ENCODE measurements at regions not wholly inside any gene's neighbourhood (a gene's known extent, or its start where the extent isn't known, plus 50 kb on each side); places are given as distances from the start of the nearest gene placed in this dataset.

DNA sequence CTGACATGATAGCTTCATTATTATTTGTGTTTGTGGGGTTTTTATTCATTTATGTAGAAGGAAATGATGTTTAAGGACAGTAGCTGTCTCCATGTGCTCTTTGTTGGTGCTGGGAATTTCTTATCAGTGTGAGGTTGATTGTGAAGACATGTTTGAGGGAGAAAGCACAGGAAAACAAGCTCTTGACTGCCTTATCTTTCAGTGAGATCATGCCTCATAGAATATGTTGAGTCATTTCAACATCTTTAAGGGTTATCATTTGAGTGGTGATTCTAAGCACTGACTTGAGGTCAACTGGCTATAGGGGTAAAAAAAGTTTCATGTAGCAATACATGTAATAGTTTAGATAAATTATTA is 405.1 kb upstream of the ADAMTS5 start:
- no peak for ATAC-seq
- H3K27ac ChIP-seq (ENCODE audit: low read depth): no peak overlapping the region

More for the DNA sequence above, 405.1 kb upstream of the ADAMTS5 start:
- Histone ChIP-seq H2AFZ (no peak overlapping the region), H3K79me2 (replicated peaks; ENCODE audit: insufficient read depth) (no peaks in the 10 kb centered on the region), H3K36me3 (ENCODE audit: insufficient read depth) (no peaks in the 10 kb centered on the region), H4K20me1 (replicated peaks; ENCODE audit: insufficient read depth) (no peaks in the 10 kb centered on the region), H3K27me3 (ENCODE audit: insufficient read depth) (no peaks in the 10 kb centered on the region), H3K4me1 (ENCODE audit: insufficient read depth) (peaks cover 37% of the 10 kb centered on the region), H3F3A (replicated peaks; ENCODE audit: low read depth) (no peaks in the 10 kb centered on the region), H3K9me2 (ENCODE audit: insufficient read depth) (peaks cover 21% of the 10 kb centered on the region), H3K4me2 (no peak overlapping the region), H3K4me3 (no peak overlapping the region)
- H3K27ac Mint-ChIP-seq: peak overlapping the region; percentile 30
- H3K36me3 Mint-ChIP-seq (ENCODE audit: low read depth): peaks cover 3% of the 10 kb centered on the region; the same call in 2 of the 3 replicates
- peaks cover 31% of the 10 kb centered on the region for H3K4me1 Mint-ChIP-seq
- no peak overlapping the region for H3K4me3 Mint-ChIP-seq
- TF ChIP-seq CREB1 (CRISPR knock-in tag; IDR thresholded peaks at IDR 0.05; ENCODE audit: low read depth): no peak
- TF ChIP-seq, protein P1, sequence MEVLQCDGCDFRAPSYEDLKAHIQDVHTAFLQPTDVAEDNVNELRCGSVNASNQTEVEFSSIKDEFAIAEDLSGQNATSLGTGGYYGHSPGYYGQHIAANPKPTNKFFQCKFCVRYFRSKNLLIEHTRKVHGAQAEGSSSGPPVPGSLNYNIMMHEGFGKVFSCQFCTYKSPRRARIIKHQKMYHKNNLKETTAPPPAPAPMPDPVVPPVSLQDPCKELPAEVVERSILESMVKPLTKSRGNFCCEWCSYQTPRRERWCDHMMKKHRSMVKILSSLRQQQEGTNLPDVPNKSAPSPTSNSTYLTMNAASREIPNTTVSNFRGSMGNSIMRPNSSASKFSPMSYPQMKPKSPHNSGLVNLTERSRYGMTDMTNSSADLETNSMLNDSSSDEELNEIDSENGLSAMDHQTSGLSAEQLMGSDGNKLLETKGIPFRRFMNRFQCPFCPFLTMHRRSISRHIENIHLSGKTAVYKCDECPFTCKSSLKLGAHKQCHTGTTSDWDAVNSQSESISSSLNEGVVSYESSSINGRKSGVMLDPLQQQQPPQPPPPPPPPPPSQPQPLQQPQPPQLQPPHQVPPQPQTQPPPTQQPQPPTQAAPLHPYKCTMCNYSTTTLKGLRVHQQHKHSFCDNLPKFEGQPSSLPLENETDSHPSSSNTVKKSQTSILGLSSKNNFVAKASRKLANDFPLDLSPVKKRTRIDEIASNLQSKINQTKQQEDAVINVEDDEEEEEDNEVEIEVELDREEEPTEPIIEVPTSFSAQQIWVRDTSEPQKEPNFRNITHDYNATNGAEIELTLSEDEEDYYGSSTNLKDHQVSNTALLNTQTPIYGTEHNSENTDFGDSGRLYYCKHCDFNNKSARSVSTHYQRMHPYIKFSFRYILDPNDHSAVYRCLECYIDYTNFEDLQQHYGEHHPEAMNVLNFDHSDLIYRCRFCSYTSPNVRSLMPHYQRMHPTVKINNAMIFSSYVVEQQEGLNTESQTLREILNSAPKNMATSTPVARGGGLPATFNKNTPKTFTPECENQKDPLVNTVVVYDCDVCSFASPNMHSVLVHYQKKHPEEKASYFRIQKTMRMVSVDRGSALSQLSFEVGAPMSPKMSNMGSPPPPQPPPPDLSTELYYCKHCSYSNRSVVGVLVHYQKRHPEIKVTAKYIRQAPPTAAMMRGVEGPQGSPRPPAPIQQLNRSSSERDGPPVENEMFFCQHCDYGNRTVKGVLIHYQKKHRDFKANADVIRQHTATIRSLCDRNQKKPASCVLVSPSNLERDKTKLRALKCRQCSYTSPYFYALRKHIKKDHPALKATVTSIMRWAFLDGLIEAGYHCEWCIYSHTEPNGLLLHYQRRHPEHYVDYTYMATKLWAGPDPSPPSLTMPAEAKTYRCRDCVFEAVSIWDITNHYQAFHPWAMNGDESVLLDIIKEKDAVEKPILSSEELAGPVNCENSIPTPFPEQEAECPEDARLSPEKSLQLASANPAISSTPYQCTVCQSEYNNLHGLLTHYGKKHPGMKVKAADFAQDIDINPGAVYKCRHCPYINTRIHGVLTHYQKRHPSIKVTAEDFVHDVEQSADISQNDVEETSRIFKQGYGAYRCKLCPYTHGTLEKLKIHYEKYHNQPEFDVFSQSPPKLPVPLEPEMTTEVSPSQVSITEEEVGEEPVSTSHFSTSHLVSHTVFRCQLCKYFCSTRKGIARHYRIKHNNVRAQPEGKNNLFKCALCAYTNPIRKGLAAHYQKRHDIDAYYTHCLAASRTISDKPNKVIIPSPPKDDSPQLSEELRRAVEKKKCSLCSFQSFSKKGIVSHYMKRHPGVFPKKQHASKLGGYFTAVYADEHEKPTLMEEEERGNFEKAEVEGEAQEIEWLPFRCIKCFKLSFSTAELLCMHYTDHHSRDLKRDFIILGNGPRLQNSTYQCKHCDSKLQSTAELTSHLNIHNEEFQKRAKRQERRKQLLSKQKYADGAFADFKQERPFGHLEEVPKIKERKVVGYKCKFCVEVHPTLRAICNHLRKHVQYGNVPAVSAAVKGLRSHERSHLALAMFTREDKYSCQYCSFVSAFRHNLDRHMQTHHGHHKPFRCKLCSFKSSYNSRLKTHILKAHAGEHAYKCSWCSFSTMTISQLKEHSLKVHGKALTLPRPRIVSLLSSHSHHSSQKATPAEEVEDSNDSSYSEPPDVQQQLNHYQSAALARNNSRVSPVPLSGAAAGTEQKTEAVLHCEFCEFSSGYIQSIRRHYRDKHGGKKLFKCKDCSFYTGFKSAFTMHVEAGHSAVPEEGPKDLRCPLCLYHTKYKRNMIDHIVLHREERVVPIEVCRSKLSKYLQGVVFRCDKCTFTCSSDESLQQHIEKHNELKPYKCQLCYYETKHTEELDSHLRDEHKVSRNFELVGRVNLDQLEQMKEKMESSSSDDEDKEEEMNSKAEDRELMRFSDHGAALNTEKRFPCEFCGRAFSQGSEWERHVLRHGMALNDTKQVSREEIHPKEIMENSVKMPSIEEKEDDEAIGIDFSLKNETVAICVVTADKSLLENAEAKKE (CRISPR knock-in tag; IDR thresholded peaks at IDR 0.05): no peak
- TF ChIP-seq EZH2 (IDR thresholded peaks at IDR 0.05; ENCODE audit: low read depth, unreplicated experiment): no peak
- no peak for TF ChIP-seq EZH2phosphoT487 (IDR thresholded peaks at IDR 0.05; ENCODE audit: unreplicated experiment)
- no peak for TF ChIP-seq ZNF331 (CRISPR knock-in tag; IDR thresholded peaks at IDR 0.05; ENCODE audit: low read depth)
- no peak for TF ChIP-seq JUNB (IDR thresholded peaks at IDR 0.05; ENCODE audit: unreplicated experiment)
- no peak for TF ChIP-seq ZNF114 (CRISPR knock-in tag; IDR thresholded peaks at IDR 0.05)
- no peak for TF ChIP-seq NANOG (IDR thresholded peaks at IDR 0.05; ENCODE audit: borderline replicate concordance)
- TF ChIP-seq, protein P2, sequence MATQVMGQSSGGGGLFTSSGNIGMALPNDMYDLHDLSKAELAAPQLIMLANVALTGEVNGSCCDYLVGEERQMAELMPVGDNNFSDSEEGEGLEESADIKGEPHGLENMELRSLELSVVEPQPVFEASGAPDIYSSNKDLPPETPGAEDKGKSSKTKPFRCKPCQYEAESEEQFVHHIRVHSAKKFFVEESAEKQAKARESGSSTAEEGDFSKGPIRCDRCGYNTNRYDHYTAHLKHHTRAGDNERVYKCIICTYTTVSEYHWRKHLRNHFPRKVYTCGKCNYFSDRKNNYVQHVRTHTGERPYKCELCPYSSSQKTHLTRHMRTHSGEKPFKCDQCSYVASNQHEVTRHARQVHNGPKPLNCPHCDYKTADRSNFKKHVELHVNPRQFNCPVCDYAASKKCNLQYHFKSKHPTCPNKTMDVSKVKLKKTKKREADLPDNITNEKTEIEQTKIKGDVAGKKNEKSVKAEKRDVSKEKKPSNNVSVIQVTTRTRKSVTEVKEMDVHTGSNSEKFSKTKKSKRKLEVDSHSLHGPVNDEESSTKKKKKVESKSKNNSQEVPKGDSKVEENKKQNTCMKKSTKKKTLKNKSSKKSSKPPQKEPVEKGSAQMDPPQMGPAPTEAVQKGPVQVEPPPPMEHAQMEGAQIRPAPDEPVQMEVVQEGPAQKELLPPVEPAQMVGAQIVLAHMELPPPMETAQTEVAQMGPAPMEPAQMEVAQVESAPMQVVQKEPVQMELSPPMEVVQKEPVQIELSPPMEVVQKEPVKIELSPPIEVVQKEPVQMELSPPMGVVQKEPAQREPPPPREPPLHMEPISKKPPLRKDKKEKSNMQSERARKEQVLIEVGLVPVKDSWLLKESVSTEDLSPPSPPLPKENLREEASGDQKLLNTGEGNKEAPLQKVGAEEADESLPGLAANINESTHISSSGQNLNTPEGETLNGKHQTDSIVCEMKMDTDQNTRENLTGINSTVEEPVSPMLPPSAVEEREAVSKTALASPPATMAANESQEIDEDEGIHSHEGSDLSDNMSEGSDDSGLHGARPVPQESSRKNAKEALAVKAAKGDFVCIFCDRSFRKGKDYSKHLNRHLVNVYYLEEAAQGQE (IDR thresholded peaks at IDR 0.05; ENCODE audit: unreplicated experiment): no peak
- no peak for DNase-seq (ENCODE audit: low spot score)
- H3K27me3 Mint-ChIP-seq (ENCODE audit: insufficient read depth, low read depth, poor library complexity): no peaks in the 10 kb centered on the region
- no peaks in the 10 kb centered on the region for H3K9me3 Mint-ChIP-seq

Measured in GM23338 (cell line).